RWPE1 (cell line): ENCODE measurements at regions not wholly inside any gene's neighbourhood (a gene's known extent, or its start where the extent isn't known, plus 50 kb on each side); places are given as distances from the start of the nearest gene placed in this dataset.
A peak's percentile ranks its signal among the peaks of the same experiment; 100 is the strongest.
"Not testable (repeated sequence)": the region's sequence is repeated elsewhere in the genome, so short reads cannot be mapped to it uniquely, and the experiment has no call there.

ENCODE experiments used
- CTCF ChIA-PET: fragments of 350-600 bp; sonication (Branson Sonifier 250); formaldehyde crosslinking; extraction: SDS; loops from one replicate; lab custom pipeline; 2021; lab: Yijun Ruan, JAX
- POLR2A ChIA-PET: fragments of 400-600 bp; formaldehyde crosslinking; extraction: SDS; loops from one replicate; lab custom pipeline; 2020; ENCODE audit warnings: antibody characterized with exemption; ENCODE audit not compliant: low non-redundant PET; lab: Yijun Ruan, JAX
- DNase-seq: peaks from one replicate; pipeline ENCODE4 v3.0.0; 2012; ENCODE audit warnings: low spot score
- H3K27ac ChIP-seq: fragments of 450-650 bp; 2 replicates; pipeline ENCODE4 v1.5.1; 2017
- CTCF ChIP-seq: fragments of 450-650 bp; conservative IDR thresholded peaks from 2 replicates; pipeline ENCODE4 v1.5.1; 2017; ENCODE audit warnings: low read depth, mild to moderate bottlenecking

GRCh38 chr11:109519253-109519652, 97.3 kb downstream of the C11orf87 start:
- no peak for DNase-seq
- ChIA-PET CTCF (no interaction called here), POLR2A (no interaction called here)
- no peak for TF ChIP-seq CTCF
- H3K27ac ChIP-seq, result no peak overlapping the region

- peak; percentile 2 for DNase-seq
- no peak overlapping the region for H3K27ac ChIP-seq
- no peak for TF ChIP-seq CTCF
- ChIA-PET CTCF (interaction anchor here (0.7 kb wide), 1 partner anchor 134 kb away, joined by 5 read pairs; no protein-coding TSS in a partner anchor), POLR2A (no interaction called here)
These were observed 99.6 kb downstream of the C11orf87 start for GRCh38 chr11:109521571-109522086.

GRCh38 chr11:109522116-109522755, 100.2 kb downstream of the C11orf87 start:
- no peak overlapping the region for H3K27ac ChIP-seq
- ChIA-PET POLR2A (no interaction called here), CTCF (no interaction called here)
- TF ChIP-seq CTCF, result no peak
- DNase-seq, result no peak

DNA sequence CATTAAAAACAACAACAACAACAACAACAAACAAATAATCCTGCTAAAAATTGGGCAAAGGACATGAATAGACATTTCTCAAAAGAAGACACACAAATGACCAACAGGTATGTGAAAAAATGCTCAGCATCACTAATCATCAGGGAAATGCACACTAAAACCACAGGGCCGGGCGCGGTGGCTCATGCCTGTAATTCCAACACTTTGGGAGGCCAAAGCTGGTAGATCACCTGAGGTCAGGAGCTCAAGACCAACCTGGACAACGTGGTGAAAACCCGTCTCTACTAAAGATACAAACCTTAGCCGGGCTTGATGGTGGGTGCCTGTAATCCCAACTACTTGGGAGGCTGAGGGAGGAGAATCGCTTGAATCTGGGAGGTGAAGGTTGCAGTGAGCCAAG, 103.6 kb downstream of the C11orf87 start:
- DNase-seq, H3K27ac ChIP-seq, CTCF ChIA-PET, POLR2A ChIA-PET: not testable (repeated sequence)

DNA sequence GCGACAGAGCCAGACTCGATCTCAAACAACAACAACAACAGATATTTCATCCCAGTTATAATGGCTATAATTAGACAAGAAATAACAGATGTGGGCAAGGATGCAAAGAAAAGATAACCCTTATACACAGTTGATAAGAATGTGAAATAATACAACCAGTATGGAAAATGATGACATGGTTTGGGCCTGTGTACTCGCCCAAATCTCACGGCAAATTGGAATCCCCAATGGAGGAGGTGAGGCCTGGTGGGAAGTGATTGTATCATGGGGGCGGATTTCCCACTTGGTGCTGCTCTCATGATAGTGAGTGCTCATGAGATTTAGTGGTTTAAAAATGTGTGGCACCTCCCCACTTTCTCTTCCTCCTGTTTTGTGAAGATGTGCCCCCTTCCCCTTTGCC, 104.1 kb downstream of the C11orf87 start:
- TF ChIP-seq CTCF, result no peak
- DNase-seq, result no peak
- ChIA-PET CTCF (no interaction called here), POLR2A (no interaction called here)
- H3K27ac ChIP-seq, result no peak overlapping the region

GRCh38 chr11:109526931-109527330, 104.9 kb downstream of the C11orf87 start:
- no peak for TF ChIP-seq CTCF
- ChIA-PET POLR2A (no interaction called here), CTCF (no interaction called here)
- no peak for DNase-seq
- H3K27ac ChIP-seq, result no peak overlapping the region

DNA sequence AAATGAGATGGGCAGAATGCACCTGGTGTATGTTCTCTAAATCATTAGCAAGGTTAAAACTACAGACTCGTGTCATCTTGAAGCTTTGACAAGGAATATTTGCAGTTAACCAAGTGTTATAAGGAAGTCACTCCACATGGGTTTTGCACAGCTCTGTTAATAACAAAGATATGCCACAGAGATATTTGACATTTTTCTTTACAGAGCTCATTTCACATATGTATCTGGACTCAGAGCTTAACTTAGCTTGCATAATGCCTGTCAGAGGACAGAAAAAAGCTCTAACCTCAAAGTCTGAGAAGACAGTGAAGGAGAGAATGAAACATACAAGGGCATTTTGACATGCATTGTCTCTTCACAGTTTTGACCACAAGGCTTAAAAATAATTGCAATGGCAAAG, 105.5 kb downstream of the C11orf87 start:
- ChIA-PET POLR2A (no interaction called here), CTCF (interaction anchor here (0.7 kb wide), 1 partner anchor 413 kb away, joined by 3 read pairs; no protein-coding TSS in a partner anchor)
- no peak for DNase-seq
- no peak for TF ChIP-seq CTCF
- no peak overlapping the region for H3K27ac ChIP-seq
